GM12873 (cell line): ENCODE measurements at regions not wholly inside any gene's neighbourhood (a gene's known extent, or its start where the extent isn't known, plus 50 kb on each side); places are given as distances from the start of the nearest gene placed in this dataset.

Experiments used
- TF ChIP-seq, protein P1 (sequence below): IDR thresholded peaks from 2 replicates; pipeline ENCODE4 v1.5.1; 2012; ENCODE audit warnings: low read depth, mild to moderate bottlenecking, moderate library complexity, low read length, control low read depth; ENCODE audit not compliant: insufficient read depth; ENCODE audit errors: missing control alignments

- TF ChIP-seq, protein P1, sequence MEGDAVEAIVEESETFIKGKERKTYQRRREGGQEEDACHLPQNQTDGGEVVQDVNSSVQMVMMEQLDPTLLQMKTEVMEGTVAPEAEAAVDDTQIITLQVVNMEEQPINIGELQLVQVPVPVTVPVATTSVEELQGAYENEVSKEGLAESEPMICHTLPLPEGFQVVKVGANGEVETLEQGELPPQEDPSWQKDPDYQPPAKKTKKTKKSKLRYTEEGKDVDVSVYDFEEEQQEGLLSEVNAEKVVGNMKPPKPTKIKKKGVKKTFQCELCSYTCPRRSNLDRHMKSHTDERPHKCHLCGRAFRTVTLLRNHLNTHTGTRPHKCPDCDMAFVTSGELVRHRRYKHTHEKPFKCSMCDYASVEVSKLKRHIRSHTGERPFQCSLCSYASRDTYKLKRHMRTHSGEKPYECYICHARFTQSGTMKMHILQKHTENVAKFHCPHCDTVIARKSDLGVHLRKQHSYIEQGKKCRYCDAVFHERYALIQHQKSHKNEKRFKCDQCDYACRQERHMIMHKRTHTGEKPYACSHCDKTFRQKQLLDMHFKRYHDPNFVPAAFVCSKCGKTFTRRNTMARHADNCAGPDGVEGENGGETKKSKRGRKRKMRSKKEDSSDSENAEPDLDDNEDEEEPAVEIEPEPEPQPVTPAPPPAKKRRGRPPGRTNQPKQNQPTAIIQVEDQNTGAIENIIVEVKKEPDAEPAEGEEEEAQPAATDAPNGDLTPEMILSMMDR, result no peak
These were observed 668.4 kb downstream of the C6orf118 start for GRCh38 chr6:164640956-164641355.

DNA sequence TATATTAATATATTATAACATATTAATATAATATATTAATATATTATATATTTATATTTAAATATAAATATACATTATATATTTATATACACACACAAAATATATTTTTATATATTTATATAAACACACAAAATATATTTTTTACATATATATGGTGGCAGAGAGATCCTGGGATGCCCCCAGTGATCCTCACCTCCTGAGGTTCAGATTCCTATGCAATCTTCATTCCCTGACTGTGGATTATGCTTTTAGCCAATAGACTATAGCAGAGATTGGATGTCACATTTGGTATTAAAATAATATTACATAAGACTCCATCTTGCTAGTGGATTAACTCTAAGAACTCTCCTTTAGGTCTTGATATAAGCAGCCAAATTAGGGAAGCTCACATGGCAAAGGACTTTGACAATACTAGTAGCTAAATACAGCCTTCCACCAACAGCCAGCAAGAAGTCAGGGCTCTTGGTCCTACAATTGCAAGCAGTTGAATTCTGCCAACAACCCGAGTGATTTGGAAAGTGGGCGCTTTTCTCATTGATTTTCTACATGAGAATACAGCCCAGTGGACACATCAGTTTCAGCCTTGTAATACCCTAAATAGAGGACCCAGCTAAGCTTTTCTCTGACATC lies 681.0 kb downstream of the C6orf118 start:
- TF ChIP-seq, protein P1, result no peak

DNA sequence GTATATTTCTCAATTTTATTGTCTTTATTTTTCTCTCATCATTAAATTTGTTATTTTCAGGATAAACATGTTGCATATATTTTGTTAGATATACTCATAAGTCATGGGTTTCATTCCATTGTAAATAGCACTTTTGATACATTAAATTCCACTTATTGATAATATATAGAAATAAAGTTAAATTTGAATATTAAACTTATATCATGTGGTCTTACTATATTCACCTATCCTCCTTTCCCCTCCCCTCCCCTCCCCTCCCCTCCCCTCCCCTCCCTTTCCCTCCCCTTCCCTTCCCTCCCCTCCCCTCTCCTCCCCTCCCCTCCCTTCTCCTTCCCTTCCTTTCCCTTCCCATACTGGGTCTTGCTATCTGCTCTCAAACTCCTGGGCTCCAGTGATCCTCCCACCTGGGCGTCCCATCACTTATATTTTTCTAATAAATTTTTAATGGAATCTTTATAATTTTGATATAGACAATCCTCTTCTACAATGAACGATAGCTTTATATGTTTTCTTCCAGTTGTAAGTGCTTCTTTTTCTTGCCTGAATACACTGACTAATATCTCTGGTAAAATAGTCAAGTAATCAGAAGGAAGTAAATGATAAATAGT lies 692.4 kb downstream of the C6orf118 start:
- TF ChIP-seq, protein P1, result no peak

DNA sequence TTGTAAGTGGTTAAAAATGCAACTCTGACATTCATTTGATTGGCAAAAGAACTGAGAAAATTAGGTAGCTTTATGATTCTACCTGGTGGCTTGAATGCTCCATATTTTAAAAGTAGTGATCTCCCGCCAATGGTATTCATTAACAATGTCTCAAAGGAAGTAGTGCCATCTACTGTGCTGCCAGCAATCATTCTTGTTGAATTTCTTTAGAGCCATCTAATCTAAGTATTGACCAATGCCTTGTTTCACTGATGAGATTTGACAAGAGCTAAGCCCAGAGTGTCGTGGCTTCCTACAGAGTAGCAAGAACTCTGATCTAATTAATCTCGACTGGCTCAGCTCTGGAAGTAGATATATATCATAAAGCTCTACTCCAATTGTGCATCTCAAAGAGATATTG lies 696.7 kb downstream of the C6orf118 start:
- TF ChIP-seq, protein P1, result no peak

DNA sequence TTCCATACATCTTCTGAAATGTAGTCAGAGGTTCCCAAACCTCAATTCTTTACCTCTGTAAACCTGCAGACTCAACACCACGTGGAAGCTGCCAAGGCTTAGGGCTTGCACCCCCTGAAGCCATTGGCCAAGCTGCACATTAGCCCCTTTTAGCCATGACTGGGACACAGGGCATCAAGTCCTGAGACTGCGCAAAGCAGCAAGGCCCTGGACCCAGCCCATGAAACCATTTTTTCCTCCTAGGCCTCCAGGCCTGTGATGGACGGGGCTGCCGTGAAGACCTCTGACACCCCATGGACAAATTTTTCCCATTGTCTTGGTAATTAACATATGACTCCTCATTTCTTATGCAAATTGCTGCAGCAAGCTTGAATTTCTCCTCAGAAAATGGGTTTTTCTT lies 727.8 kb downstream of the C6orf118 start:
- TF ChIP-seq, protein P1, result no peak

DNA sequence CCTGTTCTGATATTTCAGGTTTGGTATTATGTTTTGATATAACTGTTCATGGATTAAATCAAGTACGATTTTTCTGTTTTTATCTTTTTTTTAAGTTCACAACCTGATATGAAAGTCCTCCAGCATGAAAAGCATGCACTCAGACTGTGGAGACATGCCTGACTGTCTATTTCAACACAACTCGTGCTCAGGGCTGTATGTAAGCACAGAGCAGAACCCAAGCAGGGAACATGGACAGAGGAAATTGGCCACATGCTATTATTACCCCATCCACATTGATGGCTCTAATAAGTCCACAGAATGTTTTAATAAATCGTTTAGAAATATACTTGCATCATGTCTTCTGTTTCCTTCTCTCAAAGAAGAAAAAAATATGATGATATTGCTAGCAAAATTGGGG lies 730.4 kb downstream of the C6orf118 start:
- TF ChIP-seq, protein P1, result no peak

DNA sequence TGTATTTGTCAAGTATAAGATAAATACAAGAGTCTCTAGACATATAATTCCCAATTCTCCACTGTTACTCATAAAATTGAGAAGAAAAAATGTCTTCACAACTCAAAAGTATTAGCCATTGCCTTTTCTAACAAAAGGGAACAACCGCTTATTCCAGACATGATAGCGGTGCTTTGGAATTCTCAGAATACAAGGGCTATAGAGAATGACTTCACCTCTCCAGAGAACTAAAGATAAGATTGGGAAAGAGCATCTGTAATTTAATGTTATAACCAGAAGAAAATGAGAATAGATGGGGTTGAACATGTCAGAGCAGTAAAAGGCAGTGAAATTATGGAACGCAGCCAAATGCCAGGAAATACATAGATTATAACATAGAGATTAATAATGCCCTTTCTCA lies 730.8 kb downstream of the C6orf118 start:
- TF ChIP-seq, protein P1, result no peak
